Liver (tissue), 8 donors: ENCODE measurements at regions not wholly inside any gene's neighbourhood (a gene's known extent, or its start where the extent isn't known, plus 50 kb on each side); places are given as distances from the start of the nearest gene placed in this dataset.

ENCODE experiments used
- DNase-seq: peaks from one replicate; pipeline ENCODE4 v3.0.0-alpha.2; 2017; ENCODE audit warnings: low spot score
- H3K27ac ChIP-seq, 2 donors: one replicate each; pipeline ENCODE4 v1.7.0; 2013; ENCODE audit warnings: inconsistent platforms in 2 of 2, low read length in 2 of 2, control low read depth in 1 of 2, low read depth in 1 of 2, mild to moderate bottlenecking in 1 of 2
- H3K27me3 ChIP-seq, 4 donors: one replicate each; pipeline versions ENCODE4 v1.6.1 to v1.7.0; 2013; ENCODE audit warnings: low read length in 3 of 4, inconsistent platforms in 1 of 4, mild to moderate bottlenecking in 1 of 4, moderate library complexity in 1 of 4; ENCODE audit not compliant: control insufficient read depth in 4 of 4, insufficient read depth in 4 of 4
- H3K36me3 ChIP-seq, 4 donors: one replicate each; pipeline versions ENCODE4 v1.6.1 to v1.7.0; 2013; ENCODE audit warnings: low read length in 3 of 4, mild to moderate bottlenecking in 3 of 4, low read depth in 1 of 4, moderate library complexity in 1 of 4; ENCODE audit not compliant: control insufficient read depth in 4 of 4, insufficient read depth in 3 of 4
- H3K4me1 ChIP-seq, 4 donors: one replicate each; pipeline versions ENCODE4 v1.6.1 to v1.7.0; 2013; ENCODE audit warnings: low read length in 3 of 4, mild to moderate bottlenecking in 3 of 4, moderate library complexity in 1 of 4; ENCODE audit not compliant: control insufficient read depth in 4 of 4, insufficient read depth in 4 of 4
- H3K4me3 ChIP-seq, 3 donors: one replicate each; pipeline versions ENCODE4 v1.6.1 to v1.7.0; 2013; ENCODE audit warnings: low read length in 3 of 3, control low read depth in 1 of 3, low read depth in 1 of 3, mild to moderate bottlenecking in 1 of 3
- H3K9ac ChIP-seq, 2 donors: one replicate each; pipeline ENCODE4 v1.7.0; 2013; ENCODE audit warnings: low read length in 2 of 2, mild to moderate bottlenecking in 2 of 2, moderate library complexity in 2 of 2, control low read depth in 1 of 2, low read depth in 1 of 2
- H3K9me3 ChIP-seq, 4 donors: one replicate each; pipeline versions ENCODE4 v1.6.1 to v1.7.0; 2013; ENCODE audit warnings: low read length in 3 of 4; ENCODE audit not compliant: control insufficient read depth in 4 of 4
- EGR1 ChIP-seq, 2 donors: IDR thresholded peaks; 2 replicates each; pipeline ENCODE4 v1.6.1; 2016 to 2018; ENCODE audit warnings: antibody characterized with exemption in 2 of 2, low read depth in 2 of 2
- FOXA1 ChIP-seq: IDR thresholded peaks from 2 replicates; pipeline ENCODE4 v1.6.1; 2016; ENCODE audit warnings: antibody characterized with exemption
- FOXA2 ChIP-seq: IDR thresholded peaks from 2 replicates; pipeline ENCODE4 v1.6.1; 2016; ENCODE audit warnings: antibody characterized with exemption
- GABPA ChIP-seq, 2 donors: IDR thresholded peaks in 1 of 2; conservative IDR thresholded peaks in 1 of 2; 2 replicates each; pipeline ENCODE4 v1.6.1; 2016; ENCODE audit warnings: antibody characterized with exemption in 2 of 2, mild to moderate bottlenecking in 1 of 2, moderate library complexity in 1 of 2
- HNF4A ChIP-seq, 2 donors: conservative IDR thresholded peaks; 2 replicates each; pipeline ENCODE4 v1.6.1; 2016; ENCODE audit warnings: antibody characterized with exemption in 2 of 2, mild to moderate bottlenecking in 2 of 2
- HNF4G ChIP-seq: IDR thresholded peaks from 2 replicates; pipeline ENCODE4 v1.6.1; 2016; ENCODE audit warnings: antibody characterized with exemption
- JUND ChIP-seq, 2 donors: IDR thresholded peaks; 2 replicates each; pipeline ENCODE4 v1.6.1; 2016; ENCODE audit warnings: antibody characterized with exemption in 2 of 2
- NR2F2 ChIP-seq: IDR thresholded peaks from 2 replicates; pipeline ENCODE4 v1.6.1; 2016; ENCODE audit warnings: antibody characterized with exemption
- RAD21 ChIP-seq, 2 donors: IDR thresholded peaks; 2 replicates each; pipeline ENCODE4 v1.6.1; 2016; ENCODE audit warnings: antibody characterized with exemption in 2 of 2, mild to moderate bottlenecking in 2 of 2
- RXRA ChIP-seq, 2 donors: IDR thresholded peaks; 2 replicates each; pipeline ENCODE4 v1.6.1; 2017 to 2018; ENCODE audit warnings: antibody characterized with exemption in 2 of 2, mild to moderate bottlenecking in 1 of 2
- SP1 ChIP-seq: IDR thresholded peaks from 2 replicates; pipeline ENCODE4 v1.6.1; 2018; ENCODE audit warnings: antibody characterized with exemption, mild to moderate bottlenecking
- TAF1 ChIP-seq: conservative IDR thresholded peaks from 2 replicates; pipeline ENCODE4 v1.6.1; 2016; ENCODE audit warnings: antibody characterized with exemption, mild to moderate bottlenecking
- YY1 ChIP-seq: IDR thresholded peaks from 2 replicates; pipeline ENCODE4 v1.6.1; 2016; ENCODE audit warnings: antibody characterized with exemption, mild to moderate bottlenecking
- WGBS: extraction: QIAGEN DNeasy Blood & Tissue Kit; methylation state at CpG from one replicate; pipeline ENCODE4 v1.1.7; 2013; 5-methylcytosine and 5-hydroxymethylcytosine counted together
- TF ChIP-seq, protein P1 (sequence below): IDR thresholded peaks from 2 replicates; pipeline ENCODE4 v1.6.1; 2016; ENCODE audit warnings: antibody characterized with exemption
- TF ChIP-seq, protein P2 (sequence below): IDR thresholded peaks from 2 replicates; pipeline ENCODE4 v1.6.1; 2016; ENCODE audit warnings: antibody characterized with exemption, mild to moderate bottlenecking
- TF ChIP-seq, protein P3 (sequence below): IDR thresholded peaks from 2 replicates; pipeline ENCODE4 v1.6.1; 2016; ENCODE audit warnings: antibody characterized with exemption
- TF ChIP-seq, protein P4 (sequence below): fragments of 150-350 bp; IDR thresholded peaks from 2 replicates; pipeline ENCODE4 v1.5.1; 2017; ENCODE audit warnings: improper control_type of control experiment, low read depth, low read length; ENCODE audit not compliant: missing input control
- TF ChIP-seq, protein P5 (sequence below): IDR thresholded peaks from 2 replicates; pipeline ENCODE4 v1.6.1; 2016; ENCODE audit warnings: antibody characterized with exemption
- donor health status: healthy.
- donor health status: healthy.
- donor health status: healthy.
- donor health status: healthy.
- donor health status: healthy.

DNA sequence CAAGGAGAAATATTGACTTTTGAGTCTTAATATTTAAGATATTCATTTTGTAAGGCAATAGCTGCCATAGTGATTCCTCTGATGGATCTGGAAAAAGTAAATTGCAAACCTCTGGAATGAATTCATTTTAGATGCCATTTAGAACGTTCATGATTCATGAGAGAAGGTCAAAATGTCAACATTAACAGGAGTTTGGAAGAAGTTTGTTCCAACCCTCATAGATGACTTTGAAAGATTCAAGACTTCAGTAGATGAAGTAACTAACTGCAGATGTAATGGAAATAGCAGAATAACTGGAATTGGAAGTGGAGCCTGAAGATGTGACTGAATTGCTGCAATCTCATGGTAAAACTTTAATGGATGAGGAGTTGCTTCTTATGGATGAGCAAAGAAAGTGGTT, 100.9 kb upstream of the CCN2 start:
- Histone ChIP-seq H3K27ac (no peak overlapping the region), H3K4me3 (no peak overlapping the region), H3K36me3 (no peaks in the 10 kb centered on the region), H3K27me3 (no peaks in the 10 kb centered on the region), H3K4me1 (no peaks in the 10 kb centered on the region), H3K9me3 (peaks cover 0 to 7% (median 2%) of the 10 kb centered on the region in 4 donors), H3K9ac (no peak overlapping the region)
- 60% methylated on average over 1 of the region's 1 CpG for WGBS
- DNase-seq, result no peak
- no peak for TF ChIP-seq FOXA2
- TF ChIP-seq, protein P1, sequence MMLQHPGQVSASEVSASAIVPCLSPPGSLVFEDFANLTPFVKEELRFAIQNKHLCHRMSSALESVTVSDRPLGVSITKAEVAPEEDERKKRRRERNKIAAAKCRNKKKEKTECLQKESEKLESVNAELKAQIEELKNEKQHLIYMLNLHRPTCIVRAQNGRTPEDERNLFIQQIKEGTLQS, result no peak
- TF ChIP-seq, protein P2, sequence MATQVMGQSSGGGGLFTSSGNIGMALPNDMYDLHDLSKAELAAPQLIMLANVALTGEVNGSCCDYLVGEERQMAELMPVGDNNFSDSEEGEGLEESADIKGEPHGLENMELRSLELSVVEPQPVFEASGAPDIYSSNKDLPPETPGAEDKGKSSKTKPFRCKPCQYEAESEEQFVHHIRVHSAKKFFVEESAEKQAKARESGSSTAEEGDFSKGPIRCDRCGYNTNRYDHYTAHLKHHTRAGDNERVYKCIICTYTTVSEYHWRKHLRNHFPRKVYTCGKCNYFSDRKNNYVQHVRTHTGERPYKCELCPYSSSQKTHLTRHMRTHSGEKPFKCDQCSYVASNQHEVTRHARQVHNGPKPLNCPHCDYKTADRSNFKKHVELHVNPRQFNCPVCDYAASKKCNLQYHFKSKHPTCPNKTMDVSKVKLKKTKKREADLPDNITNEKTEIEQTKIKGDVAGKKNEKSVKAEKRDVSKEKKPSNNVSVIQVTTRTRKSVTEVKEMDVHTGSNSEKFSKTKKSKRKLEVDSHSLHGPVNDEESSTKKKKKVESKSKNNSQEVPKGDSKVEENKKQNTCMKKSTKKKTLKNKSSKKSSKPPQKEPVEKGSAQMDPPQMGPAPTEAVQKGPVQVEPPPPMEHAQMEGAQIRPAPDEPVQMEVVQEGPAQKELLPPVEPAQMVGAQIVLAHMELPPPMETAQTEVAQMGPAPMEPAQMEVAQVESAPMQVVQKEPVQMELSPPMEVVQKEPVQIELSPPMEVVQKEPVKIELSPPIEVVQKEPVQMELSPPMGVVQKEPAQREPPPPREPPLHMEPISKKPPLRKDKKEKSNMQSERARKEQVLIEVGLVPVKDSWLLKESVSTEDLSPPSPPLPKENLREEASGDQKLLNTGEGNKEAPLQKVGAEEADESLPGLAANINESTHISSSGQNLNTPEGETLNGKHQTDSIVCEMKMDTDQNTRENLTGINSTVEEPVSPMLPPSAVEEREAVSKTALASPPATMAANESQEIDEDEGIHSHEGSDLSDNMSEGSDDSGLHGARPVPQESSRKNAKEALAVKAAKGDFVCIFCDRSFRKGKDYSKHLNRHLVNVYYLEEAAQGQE, result no peak
- TF ChIP-seq HNF4A (conservative IDR thresholded peaks at IDR 0.05), result no peak
- no peak for TF ChIP-seq EGR1 (IDR thresholded peaks at IDR 0.05; ENCODE audit: low read depth in 2 of 2)
- TF ChIP-seq, protein P3, sequence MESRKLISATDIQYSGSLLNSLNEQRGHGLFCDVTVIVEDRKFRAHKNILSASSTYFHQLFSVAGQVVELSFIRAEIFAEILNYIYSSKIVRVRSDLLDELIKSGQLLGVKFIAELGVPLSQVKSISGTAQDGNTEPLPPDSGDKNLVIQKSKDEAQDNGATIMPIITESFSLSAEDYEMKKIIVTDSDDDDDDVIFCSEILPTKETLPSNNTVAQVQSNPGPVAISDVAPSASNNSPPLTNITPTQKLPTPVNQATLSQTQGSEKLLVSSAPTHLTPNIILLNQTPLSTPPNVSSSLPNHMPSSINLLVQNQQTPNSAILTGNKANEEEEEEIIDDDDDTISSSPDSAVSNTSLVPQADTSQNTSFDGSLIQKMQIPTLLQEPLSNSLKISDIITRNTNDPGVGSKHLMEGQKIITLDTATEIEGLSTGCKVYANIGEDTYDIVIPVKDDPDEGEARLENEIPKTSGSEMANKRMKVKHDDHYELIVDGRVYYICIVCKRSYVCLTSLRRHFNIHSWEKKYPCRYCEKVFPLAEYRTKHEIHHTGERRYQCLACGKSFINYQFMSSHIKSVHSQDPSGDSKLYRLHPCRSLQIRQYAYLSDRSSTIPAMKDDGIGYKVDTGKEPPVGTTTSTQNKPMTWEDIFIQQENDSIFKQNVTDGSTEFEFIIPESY, result no peak
- TF ChIP-seq JUND (IDR thresholded peaks at IDR 0.05), result no peak
- TF ChIP-seq GABPA (IDR thresholded peaks at IDR 0.05 in 1 of 2, conservative IDR thresholded peaks at IDR 0.05 in 1 of 2), result no peak
- no peak for TF ChIP-seq HNF4G
- no peak for TF ChIP-seq YY1
- TF ChIP-seq RAD21 (IDR thresholded peaks at IDR 0.05), result no peak
- TF ChIP-seq TAF1, result no peak
- TF ChIP-seq NR2F2, result no peak
- TF ChIP-seq, protein P4, sequence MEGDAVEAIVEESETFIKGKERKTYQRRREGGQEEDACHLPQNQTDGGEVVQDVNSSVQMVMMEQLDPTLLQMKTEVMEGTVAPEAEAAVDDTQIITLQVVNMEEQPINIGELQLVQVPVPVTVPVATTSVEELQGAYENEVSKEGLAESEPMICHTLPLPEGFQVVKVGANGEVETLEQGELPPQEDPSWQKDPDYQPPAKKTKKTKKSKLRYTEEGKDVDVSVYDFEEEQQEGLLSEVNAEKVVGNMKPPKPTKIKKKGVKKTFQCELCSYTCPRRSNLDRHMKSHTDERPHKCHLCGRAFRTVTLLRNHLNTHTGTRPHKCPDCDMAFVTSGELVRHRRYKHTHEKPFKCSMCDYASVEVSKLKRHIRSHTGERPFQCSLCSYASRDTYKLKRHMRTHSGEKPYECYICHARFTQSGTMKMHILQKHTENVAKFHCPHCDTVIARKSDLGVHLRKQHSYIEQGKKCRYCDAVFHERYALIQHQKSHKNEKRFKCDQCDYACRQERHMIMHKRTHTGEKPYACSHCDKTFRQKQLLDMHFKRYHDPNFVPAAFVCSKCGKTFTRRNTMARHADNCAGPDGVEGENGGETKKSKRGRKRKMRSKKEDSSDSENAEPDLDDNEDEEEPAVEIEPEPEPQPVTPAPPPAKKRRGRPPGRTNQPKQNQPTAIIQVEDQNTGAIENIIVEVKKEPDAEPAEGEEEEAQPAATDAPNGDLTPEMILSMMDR, result no peak
- TF ChIP-seq, protein P5, sequence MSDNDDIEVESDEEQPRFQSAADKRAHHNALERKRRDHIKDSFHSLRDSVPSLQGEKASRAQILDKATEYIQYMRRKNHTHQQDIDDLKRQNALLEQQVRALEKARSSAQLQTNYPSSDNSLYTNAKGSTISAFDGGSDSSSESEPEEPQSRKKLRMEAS, result no peak
- TF ChIP-seq SP1, result no peak
- no peak for TF ChIP-seq RXRA (IDR thresholded peaks at IDR 0.05)
- no peak for TF ChIP-seq FOXA1
